GM21528 (cell line): ENCODE measurements at regions not wholly inside any gene's neighbourhood (a gene's known extent, or its start where the extent isn't known, plus 50 kb on each side); places are given as distances from the start of the nearest gene placed in this dataset.

ENCODE experiments used
- ATAC-seq: cut with Tn5 transposase; IDR thresholded peaks from one replicate; pipeline ENCODE4 v1.9.1; 2021; ENCODE audit warnings: mild to moderate bottlenecking, moderate library complexity; ENCODE audit not compliant: unreplicated experiment, low FRiP score

DNA sequence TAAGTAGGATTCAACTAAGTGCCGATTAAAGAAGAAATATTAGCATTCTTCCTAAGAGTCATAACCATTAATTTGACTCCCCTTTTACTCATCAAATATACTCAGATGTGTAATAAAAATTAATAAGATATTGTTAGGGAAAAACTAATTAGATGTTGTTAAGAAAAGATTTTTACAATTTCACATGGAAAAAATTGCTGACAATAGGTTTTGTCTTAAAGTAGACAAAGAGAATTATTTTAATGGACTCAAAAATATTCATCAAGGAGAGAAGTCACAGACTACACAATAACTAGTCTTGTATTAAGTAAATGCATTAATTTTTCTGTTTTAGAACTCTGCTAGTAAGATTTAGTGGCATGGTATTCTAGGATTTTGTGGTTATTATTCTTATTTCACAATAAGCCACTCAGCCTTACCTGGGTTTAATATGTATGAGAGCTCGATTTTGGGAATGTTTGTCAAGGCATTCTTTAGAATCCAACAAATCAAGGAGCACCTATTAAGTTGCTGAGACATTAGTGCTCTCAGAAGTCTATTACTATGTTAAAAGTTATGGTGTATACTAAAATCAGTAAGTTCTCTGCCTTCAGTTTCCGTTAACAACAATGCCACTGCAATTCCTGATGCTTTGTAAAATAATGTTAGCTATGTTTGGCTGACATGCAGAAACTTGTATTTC is 110.2 kb upstream of the UGT8 start:
- no peak for ATAC-seq

DNA sequence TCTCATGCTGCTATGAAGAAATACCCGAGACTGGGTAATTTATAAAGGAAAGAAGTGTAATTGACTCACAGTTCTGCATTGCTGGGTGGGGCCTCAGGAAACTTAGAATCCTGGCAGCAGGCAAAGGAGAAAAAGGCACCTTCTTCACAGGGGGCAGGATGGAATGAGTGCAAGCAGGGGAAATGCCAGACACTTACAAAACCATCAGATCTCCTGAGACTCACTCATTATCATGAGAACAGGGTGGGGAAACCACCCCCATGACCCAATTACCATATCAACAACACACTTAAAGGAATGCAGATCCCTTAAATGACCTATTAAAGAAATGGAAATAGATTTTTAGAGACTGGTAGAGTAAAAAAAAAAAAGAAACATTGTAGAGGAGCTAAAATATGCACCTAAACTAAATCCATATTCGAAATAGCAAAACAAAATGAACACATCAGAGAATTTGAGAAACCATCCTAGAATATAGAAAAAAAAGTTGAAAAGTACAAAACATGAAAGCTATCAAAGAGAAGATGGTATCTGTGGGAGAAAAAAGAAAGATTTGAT is 104.3 kb upstream of the UGT8 start:
- no peak for ATAC-seq

DNA sequence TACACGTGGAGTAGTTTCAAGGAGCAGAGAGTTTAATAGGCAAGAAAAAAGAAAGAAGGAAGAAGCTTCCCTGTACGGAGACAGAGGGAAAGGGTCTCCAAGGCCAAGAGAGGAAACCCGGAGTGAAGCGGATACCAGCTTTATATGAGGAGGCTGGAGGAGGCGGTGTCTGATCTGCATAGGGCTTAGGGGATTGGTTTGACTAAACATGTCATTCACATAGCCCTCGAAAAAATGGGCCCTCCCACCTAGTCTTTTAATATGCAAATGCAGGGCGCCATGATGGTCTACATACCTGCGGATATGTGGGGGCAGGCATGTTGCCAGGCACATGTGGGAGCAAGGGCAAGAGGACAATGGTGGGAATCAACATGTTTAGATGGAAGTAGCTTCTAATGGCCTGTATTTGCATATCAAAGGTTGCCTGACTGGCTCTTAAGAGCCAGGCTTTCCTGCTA is 103.1 kb upstream of the UGT8 start:
- ATAC-seq, result no peak

DNA sequence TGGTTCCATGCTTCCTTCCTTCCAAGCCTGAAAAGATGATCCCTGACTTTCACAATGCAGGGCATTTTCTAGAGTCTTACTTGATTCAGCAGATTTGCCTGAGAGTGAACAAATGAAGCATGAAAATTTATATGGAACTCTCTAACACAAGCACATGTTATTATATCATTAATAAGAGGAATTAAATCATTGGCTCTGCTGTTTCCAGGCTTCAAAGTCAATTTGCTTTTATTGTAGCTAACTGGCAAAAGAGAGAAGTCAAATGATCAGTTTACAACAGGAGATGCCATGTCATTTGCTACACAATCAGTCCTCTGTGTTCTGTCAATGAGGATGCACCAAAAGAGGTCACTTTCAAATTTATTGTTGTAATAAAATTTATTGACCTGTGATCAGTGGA is 101.5 kb upstream of the UGT8 start:
- ATAC-seq, result no peak

DNA sequence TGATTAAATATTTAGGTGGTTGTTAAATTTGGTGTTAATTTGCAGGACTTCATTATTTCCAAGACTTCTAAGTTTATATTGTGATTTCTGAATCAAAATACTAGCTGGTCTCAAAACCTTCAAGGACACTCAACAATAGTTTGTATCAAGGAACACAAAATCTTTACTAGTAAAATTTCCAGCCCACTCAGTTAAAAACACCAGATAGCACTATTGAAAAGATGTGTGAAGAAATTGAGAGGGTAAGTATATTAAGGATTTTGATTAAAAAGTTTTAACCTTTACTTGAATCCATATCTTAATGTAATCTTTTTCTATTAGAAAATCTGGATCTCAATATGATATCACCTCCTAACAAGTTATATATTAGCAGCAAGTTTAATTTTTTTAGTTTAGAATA is 89.3 kb upstream of the UGT8 start:
- ATAC-seq, result no peak

DNA sequence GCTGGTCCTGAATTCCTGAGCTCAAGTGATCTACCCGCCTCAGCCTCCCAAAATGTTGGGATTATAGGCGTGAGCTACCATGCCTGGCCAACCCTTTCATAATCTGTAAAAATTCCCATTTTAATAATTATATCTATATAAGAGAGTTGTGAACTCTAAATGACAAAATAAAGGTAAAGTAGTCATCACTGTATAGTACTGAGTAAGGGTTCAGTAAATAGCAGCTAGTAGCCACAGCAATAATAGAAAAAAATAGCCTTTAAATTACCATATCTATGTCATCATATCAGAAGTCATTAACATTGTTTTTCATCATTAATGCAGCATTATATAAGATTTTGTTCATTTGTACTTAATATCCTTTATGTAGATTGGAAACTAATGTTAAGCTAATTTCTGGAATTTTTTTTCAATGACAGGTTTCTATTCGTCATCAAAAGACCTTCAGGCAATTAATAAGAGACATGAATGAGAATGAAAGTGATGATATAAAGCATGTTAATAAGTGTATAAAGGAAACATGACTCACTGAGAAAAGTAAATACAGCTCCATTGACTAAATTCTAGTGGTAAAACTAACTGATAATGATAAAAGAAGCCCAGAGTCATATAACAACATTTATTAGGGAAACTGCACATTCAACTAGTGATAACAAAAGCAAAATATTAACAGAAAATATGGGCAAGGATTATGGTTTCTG is 85.9 kb upstream of the UGT8 start:
- ATAC-seq, result no peak

DNA sequence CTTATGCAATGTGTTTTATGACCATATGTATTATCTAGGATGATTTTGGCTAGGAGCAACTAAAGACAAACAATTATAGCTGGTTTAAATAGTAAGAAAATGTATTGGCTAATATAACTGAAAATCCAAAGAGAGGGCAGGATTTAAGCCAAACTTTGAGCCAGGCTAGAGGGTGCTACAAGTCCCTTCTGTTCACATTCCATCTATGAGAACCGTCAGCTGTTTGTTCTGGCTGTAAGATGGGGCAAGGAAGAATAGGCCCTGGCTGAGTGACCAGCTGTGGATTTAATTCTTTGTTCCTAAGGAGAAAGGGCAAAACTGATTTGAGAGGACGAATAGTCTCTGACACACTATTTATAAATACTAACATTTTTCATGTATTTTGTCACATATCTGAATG is 79.2 kb upstream of the UGT8 start:
- no peak for ATAC-seq

DNA sequence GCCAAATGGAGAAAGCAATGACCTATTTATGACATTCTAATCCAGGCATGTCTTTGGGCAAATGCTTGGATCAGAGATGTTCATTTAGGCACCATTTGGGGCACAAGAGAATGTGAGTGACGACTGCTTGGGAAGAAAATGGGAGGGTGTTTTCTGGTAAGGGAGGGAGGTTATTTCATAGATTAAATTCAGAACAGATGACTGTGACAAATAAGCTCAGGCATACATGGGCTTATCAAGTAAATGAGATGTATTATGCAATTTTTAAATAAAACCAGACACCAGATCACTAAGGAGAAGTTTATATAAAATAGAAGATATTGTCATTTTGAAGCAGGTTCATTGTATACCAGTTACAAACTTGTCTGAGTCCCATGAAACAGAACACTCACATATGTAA is 71.4 kb upstream of the UGT8 start:
- no peak for ATAC-seq

DNA sequence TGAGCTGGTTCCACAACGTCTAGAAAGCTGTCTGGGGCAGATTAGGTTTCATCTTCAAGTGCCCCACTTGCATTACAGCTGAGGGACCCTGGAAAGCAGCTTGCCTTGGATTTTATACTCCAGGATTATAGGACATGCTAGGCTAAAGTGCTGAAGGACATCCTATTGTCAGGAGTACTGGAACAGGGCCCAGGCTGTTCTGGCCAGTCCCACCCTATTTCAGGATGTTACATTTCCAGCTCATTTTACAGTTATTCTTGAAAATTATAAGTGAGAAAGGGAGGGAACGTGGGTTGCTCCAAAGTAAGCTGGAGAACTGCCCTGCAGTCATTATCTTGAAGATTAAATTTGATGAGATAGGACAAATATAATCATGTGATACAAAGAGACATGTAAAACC is 71.0 kb upstream of the UGT8 start:
- no peak for ATAC-seq

DNA sequence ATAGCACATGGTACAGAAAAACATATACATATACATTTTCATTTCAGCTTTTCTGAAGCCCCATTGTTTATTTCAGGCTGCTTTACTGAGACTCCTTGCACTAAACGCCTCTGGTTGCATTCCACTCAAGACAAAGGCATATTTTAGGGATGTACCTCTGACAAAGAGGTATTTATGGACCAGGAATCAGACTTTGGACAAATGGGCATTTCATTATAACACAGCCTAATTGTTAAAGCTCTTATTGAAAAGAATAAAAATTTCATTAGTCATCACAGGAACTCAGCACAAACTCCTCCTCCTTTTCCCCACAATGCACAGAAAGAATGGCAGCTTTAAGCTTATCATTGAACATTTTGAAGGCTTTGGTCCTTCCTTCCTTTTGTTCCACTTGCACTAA is 62.9 kb upstream of the UGT8 start:
- no peak for ATAC-seq

DNA sequence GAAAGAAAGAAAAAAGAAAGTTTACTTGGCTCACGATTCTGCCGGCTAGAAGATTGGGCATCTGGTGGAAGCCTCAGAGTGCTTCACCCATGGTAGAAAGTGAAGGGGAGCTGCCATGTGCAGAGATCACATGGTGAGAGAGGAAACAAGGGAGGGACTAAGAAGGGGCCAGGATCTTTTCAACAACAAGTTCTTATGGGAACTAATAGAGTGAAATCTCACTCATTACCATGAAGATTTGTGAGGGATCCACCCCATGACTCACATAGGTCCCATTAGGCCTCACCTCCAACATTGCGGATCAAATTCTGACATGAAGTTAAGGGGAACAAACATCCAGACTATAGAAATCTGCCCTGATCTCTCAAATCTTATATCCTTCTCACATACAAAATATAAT is 61.3 kb upstream of the UGT8 start:
- no peak for ATAC-seq

DNA sequence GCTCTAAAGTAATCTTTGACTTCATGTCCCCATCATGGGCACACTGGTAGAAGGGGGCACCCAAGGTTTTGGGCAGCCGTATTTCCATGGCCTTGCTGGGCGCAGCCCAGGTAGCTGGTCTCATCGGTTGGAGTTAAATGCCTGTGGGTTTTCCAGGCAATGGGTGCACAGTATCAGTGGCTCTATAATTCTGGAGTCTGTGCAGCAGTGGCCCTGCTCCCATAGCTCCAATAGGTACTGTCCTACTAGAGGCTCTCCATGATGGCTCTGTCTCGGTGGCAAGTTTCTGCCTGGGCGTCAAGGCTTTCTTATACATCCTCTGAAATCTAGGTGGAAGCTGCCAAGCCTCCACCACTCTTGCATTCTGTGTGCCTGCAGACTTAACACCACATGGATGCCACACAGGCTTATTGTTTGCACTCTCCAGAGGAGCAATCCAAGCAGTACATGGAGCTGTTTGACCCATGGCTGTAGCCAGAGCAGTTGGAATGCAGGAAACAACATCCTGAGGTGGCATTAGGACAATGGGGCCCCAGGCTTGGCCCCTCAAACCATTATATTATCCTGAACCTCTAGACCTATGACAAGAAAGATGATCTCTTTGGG is 60.5 kb upstream of the UGT8 start:
- ATAC-seq, result no peak

DNA sequence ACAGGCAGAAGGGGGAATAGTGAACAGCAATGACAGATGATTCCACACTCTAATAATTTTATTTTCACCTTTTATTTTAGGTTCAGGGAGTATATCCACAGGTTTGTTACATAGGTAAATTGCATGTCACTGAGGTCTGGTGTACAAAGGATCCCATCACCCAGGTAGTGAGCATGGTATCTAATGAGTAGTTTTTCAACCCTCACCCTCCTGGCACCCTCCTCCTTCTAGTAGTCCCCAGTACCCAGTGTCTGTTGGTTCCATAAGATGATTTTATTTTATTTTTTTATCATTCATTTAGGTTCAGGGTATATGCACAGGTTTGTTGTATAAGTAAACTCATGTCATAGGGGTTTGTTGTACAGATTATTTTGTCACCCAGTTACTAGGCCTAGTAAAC is 58.6 kb upstream of the UGT8 start:
- ATAC-seq, result no peak

DNA sequence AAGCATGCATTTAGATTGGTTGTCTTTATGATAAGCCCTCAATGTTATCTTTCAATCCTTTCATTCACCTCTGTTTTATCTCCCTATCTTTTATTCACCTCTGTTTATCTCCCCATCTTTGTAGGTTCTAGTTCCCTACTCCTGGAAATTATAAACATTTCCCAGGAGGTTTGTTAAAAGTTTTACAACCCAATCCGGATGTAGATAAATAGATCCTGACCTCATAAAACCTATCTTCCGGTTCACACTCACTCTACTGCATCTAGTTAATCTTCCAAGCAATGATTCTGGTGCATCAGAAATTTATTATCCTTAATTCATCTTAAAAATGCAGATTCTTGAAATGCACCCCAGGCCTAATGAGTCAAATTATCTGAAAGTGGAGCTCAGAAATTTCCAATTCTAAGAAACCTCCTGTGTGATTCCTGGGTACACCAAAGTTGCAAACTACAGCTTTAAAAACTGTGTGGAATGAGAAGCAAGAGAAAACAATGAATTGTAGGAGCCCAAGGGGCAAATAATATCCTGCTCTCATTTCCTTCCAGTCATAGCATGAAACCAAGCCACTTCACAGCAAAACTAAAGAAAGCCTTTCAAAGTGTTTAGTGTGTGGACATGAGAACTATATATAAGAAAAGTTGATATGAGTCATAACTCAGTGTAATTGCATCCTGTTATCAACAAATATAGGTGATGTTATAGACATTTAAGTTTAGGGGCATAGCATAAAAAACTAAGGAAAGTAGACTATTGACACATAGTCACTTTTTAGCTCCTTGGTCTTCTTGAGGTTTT is 51.1 kb upstream of the UGT8 start:
- ATAC-seq, result no peak
